Body of pancreas (tissue), 4 donors: ENCODE measurements at regions not wholly inside any gene's neighbourhood (a gene's known extent, or its start where the extent isn't known, plus 50 kb on each side); places are given as distances from the start of the nearest gene placed in this dataset.
"Not testable (repeated sequence)": the region's sequence is repeated elsewhere in the genome, so short reads cannot be mapped to it uniquely, and the experiment has no call there.

ENCODE experiments used
- ATAC-seq: fragments of 150-250 bp; one replicate; pipeline ENCODE4 v1.9.1; 2016
- DNase-seq, 4 donors: peaks; one replicate each; pipeline ENCODE4 v3.0.0-alpha.2; 2019
- H3K27ac ChIP-seq, 4 donors: fragments of 200-600 bp; sonication (generic); 1 replicate in 3 of 4; 2 replicates in 1 of 4; pipeline versions ENCODE4 v1.5.1 to v1.6.1; 2016 to 2019; ENCODE audit warnings: mild to moderate bottlenecking in 1 of 4, mixed read lengths in 1 of 4, moderate library complexity in 1 of 4
- H3K27me3 ChIP-seq, 2 donors: fragments of 200-600 bp; sonication (generic); one replicate each; pipeline ENCODE4 v1.6.0; 2016; ENCODE audit warnings: mild to moderate bottlenecking in 1 of 2
- H3K36me3 ChIP-seq, 2 donors: fragments of 200-600 bp; sonication (generic); replicated peaks in 1 of 2; 2 replicates each; pipeline ENCODE4 v1.5.1; 2016; ENCODE audit warnings: low read depth in 2 of 2; ENCODE audit not compliant: insufficient read depth in 1 of 2
- H3K4me1 ChIP-seq: fragments of 200-600 bp; sonication (generic); one replicate; pipeline ENCODE4 v1.6.0; 2016
- H3K4me3 ChIP-seq, 2 donors: fragments of 200-600 bp; sonication (generic); 1 replicate in 1 of 2; 2 replicates in 1 of 2; pipeline ENCODE4 v1.5.1; 2016 to 2019
- H3K9me3 ChIP-seq, 3 donors: fragments of 200-600 bp; sonication (generic); 1 replicate in 2 of 3; 2 replicates in 1 of 3; pipeline ENCODE4 v1.5.1; 2016
- POLR2A ChIP-seq, 3 donors: fragments of 450-650 bp; IDR thresholded peaks; one replicate each; pipeline ENCODE4 v1.6.1; 2016; ENCODE audit warnings: antibody characterized with exemption in 3 of 3, mild to moderate bottlenecking in 2 of 3
- whole genome bisulfite sequencing, 2 donors: methylation state at CpG; one replicate each; pipeline ENCODE4 v1.1.5; 2017; 5-methylcytosine and 5-hydroxymethylcytosine counted together
- intact Hi-C: fragments of 100-400 bp; cut with DNase I; formaldehyde crosslinking; loops from one replicate; pipeline ENCODE4 v1.15.1; 2023
- TF ChIP-seq, protein P1 (sequence below), 7 experiments: fragments of 450-650 bp in 4 of 7; fragments of 200-600 bp in 3 of 7; sonication (generic) in 3 of 7; IDR thresholded peaks; one replicate each; pipeline ENCODE4 v1.5.1; 2016 to 2019; ENCODE audit warnings: antibody characterized with exemption in 7 of 7

DNA sequence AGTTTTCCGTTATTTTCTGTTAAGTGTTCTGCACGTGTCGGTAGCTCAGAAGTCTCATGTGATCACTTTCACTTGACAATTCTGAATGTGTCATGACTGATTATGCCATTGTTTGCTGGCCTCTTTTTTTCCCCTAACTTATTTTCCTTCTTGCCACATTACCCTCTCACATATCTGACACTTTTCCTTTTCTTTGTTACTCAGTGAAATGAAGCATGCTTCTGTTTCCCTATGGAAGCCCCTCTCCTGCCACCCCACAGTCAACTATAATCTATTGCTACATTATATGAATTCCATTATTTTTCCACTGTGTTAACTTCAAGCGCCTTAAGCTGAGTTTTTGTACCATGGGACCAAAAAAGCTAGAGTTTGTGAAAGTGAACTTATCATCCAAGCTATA is 531.6 kb upstream of the HS3ST5 start:
- Histone ChIP-seq H3K36me3 (no peaks in the 10 kb centered on the region), H3K27me3 (no peaks in the 10 kb centered on the region), H3K9me3 (no peaks in the 10 kb centered on the region), H3K27ac (no peak overlapping the region), H3K4me1 (no peaks in the 10 kb centered on the region), H3K4me3 (no peak overlapping the region)
- TF ChIP-seq POLR2A (IDR thresholded peaks at IDR 0.05): no peak
- TF ChIP-seq, protein P1, sequence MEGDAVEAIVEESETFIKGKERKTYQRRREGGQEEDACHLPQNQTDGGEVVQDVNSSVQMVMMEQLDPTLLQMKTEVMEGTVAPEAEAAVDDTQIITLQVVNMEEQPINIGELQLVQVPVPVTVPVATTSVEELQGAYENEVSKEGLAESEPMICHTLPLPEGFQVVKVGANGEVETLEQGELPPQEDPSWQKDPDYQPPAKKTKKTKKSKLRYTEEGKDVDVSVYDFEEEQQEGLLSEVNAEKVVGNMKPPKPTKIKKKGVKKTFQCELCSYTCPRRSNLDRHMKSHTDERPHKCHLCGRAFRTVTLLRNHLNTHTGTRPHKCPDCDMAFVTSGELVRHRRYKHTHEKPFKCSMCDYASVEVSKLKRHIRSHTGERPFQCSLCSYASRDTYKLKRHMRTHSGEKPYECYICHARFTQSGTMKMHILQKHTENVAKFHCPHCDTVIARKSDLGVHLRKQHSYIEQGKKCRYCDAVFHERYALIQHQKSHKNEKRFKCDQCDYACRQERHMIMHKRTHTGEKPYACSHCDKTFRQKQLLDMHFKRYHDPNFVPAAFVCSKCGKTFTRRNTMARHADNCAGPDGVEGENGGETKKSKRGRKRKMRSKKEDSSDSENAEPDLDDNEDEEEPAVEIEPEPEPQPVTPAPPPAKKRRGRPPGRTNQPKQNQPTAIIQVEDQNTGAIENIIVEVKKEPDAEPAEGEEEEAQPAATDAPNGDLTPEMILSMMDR (IDR thresholded peaks at IDR 0.05): no peak
- no peak for ATAC-seq
- intact Hi-C loops: no loop called here
- no peak for DNase-seq
- WGBS, 2 donors: 84 to 86% methylated on average over 4 of the region's 4 CpGs

DNA sequence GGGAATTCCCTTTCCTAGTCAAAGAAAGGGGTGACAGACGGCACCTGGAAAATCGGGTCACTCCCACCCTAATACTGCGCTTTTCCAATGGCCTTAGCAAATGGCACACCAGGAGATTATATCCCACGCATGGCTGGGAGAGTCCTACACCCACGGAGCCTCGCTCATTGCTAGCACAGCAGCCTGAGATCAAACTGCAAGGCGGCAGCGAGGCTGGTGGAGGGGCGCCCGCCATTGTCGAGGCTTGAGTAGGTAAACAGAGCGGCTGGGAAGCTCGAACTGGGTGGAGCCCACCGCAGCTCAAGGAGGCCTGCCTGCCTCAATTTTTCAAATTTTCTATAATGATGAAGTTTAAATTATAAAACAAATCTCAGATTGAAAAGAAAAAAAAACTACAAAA is 522.7 kb upstream of the HS3ST5 start:
- H3K9me3 ChIP-seq, intact Hi-C loops, ATAC-seq, DNase-seq, H3K27me3 ChIP-seq, H3K4me1 ChIP-seq, H3K4me3 ChIP-seq, H3K36me3 ChIP-seq, H3K27ac ChIP-seq: not testable (repeated sequence)
- 92 to 95% methylated on average over 14 of the region's 14 CpGs for WGBS, 2 donors

DNA sequence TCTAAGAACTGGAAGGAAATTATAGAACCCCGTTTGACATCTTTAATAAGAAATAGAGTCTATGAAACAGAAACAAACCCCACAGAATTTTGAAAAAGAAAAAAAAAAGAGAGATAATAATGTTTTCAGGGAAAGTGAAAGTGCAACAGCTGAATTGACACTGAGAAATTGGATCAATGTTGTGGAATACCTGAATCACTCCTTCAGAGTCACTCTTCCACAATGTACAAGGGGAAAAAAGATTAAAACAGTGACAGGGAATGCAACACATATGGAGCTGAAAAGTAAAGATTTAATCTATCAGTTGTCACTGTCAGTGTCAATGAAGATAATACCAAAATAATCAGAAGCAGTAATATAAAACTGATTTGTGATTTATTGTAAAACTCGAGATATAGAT is 520.8 kb upstream of the HS3ST5 start:
- Histone ChIP-seq H3K9me3 (no peaks in the 10 kb centered on the region), H3K27ac (no peak overlapping the region), H3K4me1 (no peaks in the 10 kb centered on the region), H3K36me3 (no peaks in the 10 kb centered on the region), H3K4me3 (no peak overlapping the region), H3K27me3 (no peaks in the 10 kb centered on the region)
- 22 to 23% methylated on average over 2 of the region's 2 CpGs for WGBS, 2 donors
- ATAC-seq (no peak), DNase-seq (no peak)
- intact Hi-C loops: no loop called here
- no peak for TF ChIP-seq POLR2A (IDR thresholded peaks at IDR 0.05)
- TF ChIP-seq, protein P1 (IDR thresholded peaks at IDR 0.05): no peak

DNA sequence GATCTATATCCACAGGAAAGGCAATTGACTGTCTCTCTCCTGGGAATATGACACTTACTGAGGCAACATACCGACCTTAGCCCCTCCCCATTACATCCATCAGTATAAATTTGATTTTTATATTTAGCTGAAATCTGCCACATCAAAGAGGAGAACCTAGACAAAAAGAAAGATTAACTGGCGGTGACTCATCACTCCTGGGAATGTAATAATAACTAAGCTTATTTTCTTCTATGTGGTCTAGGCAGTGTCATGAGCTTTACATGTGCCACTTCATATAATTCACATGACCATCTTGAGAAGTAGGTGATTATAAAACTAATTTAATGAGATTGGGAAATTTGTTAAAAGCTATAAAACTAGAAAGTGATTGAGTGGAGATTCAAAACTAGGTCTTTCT is 520.0 kb upstream of the HS3ST5 start:
- DNase-seq: no peak

DNA sequence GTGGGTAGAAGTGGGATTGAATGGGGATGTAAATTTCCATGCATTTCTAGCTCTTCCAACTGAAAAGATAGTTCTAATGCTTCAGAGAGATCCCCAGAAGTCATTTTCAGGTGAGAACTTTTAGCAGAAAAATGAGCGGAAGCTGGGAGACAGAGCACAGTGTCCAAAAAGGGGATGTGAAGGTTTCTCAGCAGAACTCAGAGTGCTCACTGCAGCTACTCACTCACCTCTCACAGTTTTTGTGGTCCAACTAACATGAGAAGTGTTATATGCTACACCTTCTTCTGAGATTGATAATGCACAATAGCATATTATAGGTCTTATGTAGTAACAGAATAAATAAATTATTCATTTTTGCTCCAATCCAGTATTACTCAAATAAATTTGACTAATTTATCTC is 519.2 kb upstream of the HS3ST5 start:
- Histone ChIP-seq H3K4me1 (no peaks in the 10 kb centered on the region), H3K27ac (no peak overlapping the region), H3K4me3 (no peak overlapping the region), H3K9me3 (no peaks in the 10 kb centered on the region), H3K27me3 (no peaks in the 10 kb centered on the region), H3K36me3 (no peaks in the 10 kb centered on the region)
- no peak for TF ChIP-seq POLR2A (IDR thresholded peaks at IDR 0.05)
- TF ChIP-seq, protein P1 (IDR thresholded peaks at IDR 0.05): no peak
- DNase-seq (no peak), ATAC-seq (no peak)
- WGBS, 2 donors: 55 to 93% methylated on average over 1 of the region's 1 CpG
- intact Hi-C loops: no loop called here

More for the DNA sequence above, 520.0 kb upstream of the HS3ST5 start:
- H3K36me3 ChIP-seq: no peaks in the 10 kb centered on the region
- WGBS, 2 donors: 76 to 80% methylated on average over 2 of the region's 2 CpGs
- H3K4me3 ChIP-seq: no peak overlapping the region
- H3K27ac ChIP-seq: no peak overlapping the region
- TF ChIP-seq, protein P1 (IDR thresholded peaks at IDR 0.05): no peak
- TF ChIP-seq POLR2A (IDR thresholded peaks at IDR 0.05): no peak
- ATAC-seq: no peak
- no peaks in the 10 kb centered on the region for H3K9me3 ChIP-seq
- H3K4me1 ChIP-seq: no peaks in the 10 kb centered on the region
- intact Hi-C loops: no loop called here
- no peaks in the 10 kb centered on the region for H3K27me3 ChIP-seq
